ENCODE measurements at regions not wholly inside any gene's neighbourhood (a gene's known extent, or its start where the extent isn't known, plus 50 kb on each side); places are given as distances from the start of the nearest gene placed in this dataset.

DNA sequence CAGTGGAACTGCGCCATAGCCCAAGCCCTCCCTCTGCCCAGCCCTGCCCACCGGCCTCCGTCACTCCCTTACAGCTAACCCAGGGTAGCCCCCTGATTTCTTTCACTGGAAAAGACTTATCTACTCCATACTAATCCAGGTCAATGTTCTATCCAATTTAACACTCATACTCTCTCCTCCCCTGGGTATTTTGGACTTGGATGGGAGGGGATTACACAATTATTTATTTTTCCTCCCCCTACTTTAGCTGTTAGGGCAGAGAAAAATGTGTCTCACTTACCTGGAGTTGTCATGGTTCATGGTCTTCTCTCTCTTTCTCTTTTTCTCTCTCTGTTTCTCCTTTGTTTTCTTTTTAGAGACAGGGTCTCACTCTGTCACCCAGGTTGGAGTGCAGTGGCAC is 100.6 kb upstream of the ST8SIA3 start:
- no peak overlapping the region for H3K27ac ChIP-seq (ENCODE audit: insufficient read depth, low read length)
- no peaks in the 10 kb centered on the region for H3K27me3 ChIP-seq (ENCODE audit: control insufficient read depth, insufficient read depth, low read length)
- H3K79me2 ChIP-seq (ENCODE audit: control insufficient read depth, insufficient read depth, low read length): no peaks in the 10 kb centered on the region
- no peak overlapping the region for H3K9ac ChIP-seq (ENCODE audit: insufficient read depth, low read length)
- TF ChIP-seq, protein P1, sequence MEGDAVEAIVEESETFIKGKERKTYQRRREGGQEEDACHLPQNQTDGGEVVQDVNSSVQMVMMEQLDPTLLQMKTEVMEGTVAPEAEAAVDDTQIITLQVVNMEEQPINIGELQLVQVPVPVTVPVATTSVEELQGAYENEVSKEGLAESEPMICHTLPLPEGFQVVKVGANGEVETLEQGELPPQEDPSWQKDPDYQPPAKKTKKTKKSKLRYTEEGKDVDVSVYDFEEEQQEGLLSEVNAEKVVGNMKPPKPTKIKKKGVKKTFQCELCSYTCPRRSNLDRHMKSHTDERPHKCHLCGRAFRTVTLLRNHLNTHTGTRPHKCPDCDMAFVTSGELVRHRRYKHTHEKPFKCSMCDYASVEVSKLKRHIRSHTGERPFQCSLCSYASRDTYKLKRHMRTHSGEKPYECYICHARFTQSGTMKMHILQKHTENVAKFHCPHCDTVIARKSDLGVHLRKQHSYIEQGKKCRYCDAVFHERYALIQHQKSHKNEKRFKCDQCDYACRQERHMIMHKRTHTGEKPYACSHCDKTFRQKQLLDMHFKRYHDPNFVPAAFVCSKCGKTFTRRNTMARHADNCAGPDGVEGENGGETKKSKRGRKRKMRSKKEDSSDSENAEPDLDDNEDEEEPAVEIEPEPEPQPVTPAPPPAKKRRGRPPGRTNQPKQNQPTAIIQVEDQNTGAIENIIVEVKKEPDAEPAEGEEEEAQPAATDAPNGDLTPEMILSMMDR (conservative IDR thresholded peaks at IDR 0.05 in 1 of 2, IDR thresholded peaks at IDR 0.05 in 1 of 2; ENCODE audit: low read depth in 1 of 2, low read length in 2 of 2): no peak
- TF ChIP-seq EZH2 (IDR thresholded peaks at IDR 0.05; ENCODE audit: low read length, missing control alignments): no peak
- H4K20me1 ChIP-seq (ENCODE audit: control insufficient read depth, extremely low read depth, insufficient read depth, low read length): no peaks in the 10 kb centered on the region
- no peaks in the 10 kb centered on the region for H3K4me1 ChIP-seq (ENCODE audit: control insufficient read depth, extremely low read depth, insufficient read depth, low read length)
- no peak for DNase-seq (ENCODE audit: low read depth in 2 of 2)
- H3K4me2 ChIP-seq (ENCODE audit: extremely low read depth, insufficient read depth, low read length): no peak overlapping the region
- no peak overlapping the region for H2AFZ ChIP-seq (ENCODE audit: low read length)
- no peaks in the 10 kb centered on the region for H3K36me3 ChIP-seq (ENCODE audit: control insufficient read depth, insufficient read depth, low read length)
- no peaks in the 10 kb centered on the region for H3K9me3 ChIP-seq (ENCODE audit: control insufficient read depth, insufficient read depth, low read depth, low read length)
- no peak overlapping the region for H3K4me3 ChIP-seq (replicated peaks in 1 of 4; ENCODE audit: control extremely low read depth in 1 of 4, insufficient read depth in 1 of 4, low read depth in 3 of 4, low read length in 4 of 4)

DNA sequence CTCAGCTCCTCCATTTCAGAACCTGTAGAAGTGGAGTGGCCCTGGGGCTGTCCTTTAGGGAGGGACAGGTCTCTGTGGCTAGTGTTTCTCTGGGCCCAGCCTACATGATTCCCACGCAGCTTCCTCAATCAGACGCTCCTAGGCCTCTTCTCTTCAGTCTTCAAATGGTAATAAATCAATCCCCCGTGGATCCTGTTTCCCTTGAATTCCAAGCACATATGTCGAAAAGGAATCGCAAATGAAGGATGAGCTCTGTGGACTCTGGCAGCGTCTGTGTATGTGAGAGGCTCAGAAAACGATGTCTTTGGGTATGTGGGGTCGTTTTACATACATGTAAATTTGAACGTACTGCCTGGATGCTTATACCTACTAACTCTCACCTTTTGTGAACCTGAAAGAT is 98.5 kb upstream of the ST8SIA3 start:
- Histone ChIP-seq H3K9ac (ENCODE audit: insufficient read depth, low read length) (no peak overlapping the region), H3K79me2 (ENCODE audit: control insufficient read depth, insufficient read depth, low read length) (no peaks in the 10 kb centered on the region), H3K36me3 (ENCODE audit: control insufficient read depth, insufficient read depth, low read length) (no peaks in the 10 kb centered on the region), H3K9me3 (ENCODE audit: control insufficient read depth, insufficient read depth, low read depth, low read length) (no peaks in the 10 kb centered on the region), H3K27me3 (ENCODE audit: control insufficient read depth, insufficient read depth, low read length) (no peaks in the 10 kb centered on the region), H3K27ac (ENCODE audit: insufficient read depth, low read length) (no peak overlapping the region), H3K4me3 (replicated peaks in 1 of 4; ENCODE audit: control extremely low read depth in 1 of 4, insufficient read depth in 1 of 4, low read depth in 3 of 4, low read length in 4 of 4) (no peak overlapping the region), H3K4me2 (ENCODE audit: extremely low read depth, insufficient read depth, low read length) (no peak overlapping the region), H3K4me1 (ENCODE audit: control insufficient read depth, extremely low read depth, insufficient read depth, low read length) (no peaks in the 10 kb centered on the region), H4K20me1 (ENCODE audit: control insufficient read depth, extremely low read depth, insufficient read depth, low read length) (no peaks in the 10 kb centered on the region), H2AFZ (ENCODE audit: low read length) (no peak overlapping the region)
- no peak for TF ChIP-seq EZH2 (IDR thresholded peaks at IDR 0.05; ENCODE audit: low read length, missing control alignments)
- TF ChIP-seq, protein P1 (conservative IDR thresholded peaks at IDR 0.05 in 1 of 2, IDR thresholded peaks at IDR 0.05 in 1 of 2; ENCODE audit: low read depth in 1 of 2, low read length in 2 of 2): no peak
- DNase-seq (ENCODE audit: low read depth in 2 of 2): no peak

DNA sequence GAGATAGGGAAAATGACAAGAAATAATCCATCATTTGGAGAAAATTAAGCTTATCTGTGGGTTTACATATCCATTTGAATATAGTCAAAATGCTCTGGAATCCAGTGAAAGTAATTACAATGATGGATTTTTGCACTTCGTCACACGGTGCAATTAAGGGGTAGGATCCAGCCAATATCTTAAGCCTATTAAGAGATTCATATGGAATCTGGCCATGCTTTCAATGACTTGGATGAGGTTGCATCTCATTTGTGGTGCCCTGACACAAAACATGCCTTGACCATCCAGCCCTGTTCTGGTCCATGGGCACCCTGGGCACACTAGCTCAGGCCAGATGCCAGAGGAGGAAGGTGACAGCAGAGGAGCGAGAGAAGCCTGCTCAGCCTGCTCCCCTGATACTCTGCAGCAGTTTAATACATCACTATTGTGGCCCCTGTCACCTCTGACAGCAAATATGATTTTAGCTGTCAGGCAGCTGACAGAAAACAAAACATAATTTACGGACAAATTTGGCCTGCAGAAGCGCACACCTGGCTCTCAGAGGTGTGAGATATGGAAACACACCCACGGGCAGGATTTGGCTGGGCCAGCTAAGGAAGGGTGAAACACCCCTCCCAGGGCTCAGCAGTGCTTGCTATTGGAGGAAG is 94.1 kb upstream of the ST8SIA3 start:
- H2AFZ ChIP-seq (ENCODE audit: low read length): no peak overlapping the region
- no peaks in the 10 kb centered on the region for H4K20me1 ChIP-seq (ENCODE audit: control insufficient read depth, extremely low read depth, insufficient read depth, low read length)
- no peak overlapping the region for H3K27ac ChIP-seq (ENCODE audit: insufficient read depth, low read length)
- TF ChIP-seq, protein P1 (conservative IDR thresholded peaks at IDR 0.05 in 1 of 2, IDR thresholded peaks at IDR 0.05 in 1 of 2; ENCODE audit: low read depth in 1 of 2, low read length in 2 of 2): no peak
- no peak for TF ChIP-seq EZH2 (IDR thresholded peaks at IDR 0.05; ENCODE audit: low read length, missing control alignments)
- no peak for DNase-seq (ENCODE audit: low read depth in 2 of 2)
- no peak overlapping the region for H3K9ac ChIP-seq (ENCODE audit: insufficient read depth, low read length)
- no peaks in the 10 kb centered on the region for H3K36me3 ChIP-seq (ENCODE audit: control insufficient read depth, insufficient read depth, low read length)
- no peaks in the 10 kb centered on the region for H3K27me3 ChIP-seq (ENCODE audit: control insufficient read depth, insufficient read depth, low read length)
- no peak overlapping the region for H3K4me2 ChIP-seq (ENCODE audit: extremely low read depth, insufficient read depth, low read length)
- no peaks in the 10 kb centered on the region for H3K4me1 ChIP-seq (ENCODE audit: control insufficient read depth, extremely low read depth, insufficient read depth, low read length)
- no peaks in the 10 kb centered on the region for H3K79me2 ChIP-seq (ENCODE audit: control insufficient read depth, insufficient read depth, low read length)
- no peaks in the 10 kb centered on the region for H3K9me3 ChIP-seq (ENCODE audit: control insufficient read depth, insufficient read depth, low read depth, low read length)
- no peak overlapping the region for H3K4me3 ChIP-seq (replicated peaks in 1 of 4; ENCODE audit: control extremely low read depth in 1 of 4, insufficient read depth in 1 of 4, low read depth in 3 of 4, low read length in 4 of 4)
